ENCODE measurements at regions not wholly inside any gene's neighbourhood (a gene's known extent, or its start where the extent isn't known, plus 50 kb on each side); places are given as distances from the start of the nearest gene placed in this dataset.

- TF ChIP-seq CTCF (conservative IDR thresholded peaks at IDR 0.05) = no peak
- TF ChIP-seq ZFX (IDR thresholded peaks at IDR 0.05) = no peak
These were observed 270.1 kb upstream of the FTMT start for GRCh38 chr5:121581588-121581987.

Data from C4-2B (cell line).